Liver (tissue), 8 donors: ENCODE measurements at regions not wholly inside any gene's neighbourhood (a gene's known extent, or its start where the extent isn't known, plus 50 kb on each side); places are given as distances from the start of the nearest gene placed in this dataset.

Source experiments
- DNase-seq: peaks from one replicate; pipeline ENCODE4 v3.0.0-alpha.2; 2017; ENCODE audit warnings: low spot score
- H3K27ac ChIP-seq, 2 donors: one replicate each; pipeline ENCODE4 v1.7.0; 2013; ENCODE audit warnings: inconsistent platforms in 2 of 2, low read length in 2 of 2, control low read depth in 1 of 2, low read depth in 1 of 2, mild to moderate bottlenecking in 1 of 2
- H3K27me3 ChIP-seq, 4 donors: one replicate each; pipeline versions ENCODE4 v1.6.1 to v1.7.0; 2013; ENCODE audit warnings: low read length in 3 of 4, inconsistent platforms in 1 of 4, mild to moderate bottlenecking in 1 of 4, moderate library complexity in 1 of 4; ENCODE audit not compliant: control insufficient read depth in 4 of 4, insufficient read depth in 4 of 4
- H3K36me3 ChIP-seq, 4 donors: one replicate each; pipeline versions ENCODE4 v1.6.1 to v1.7.0; 2013; ENCODE audit warnings: low read length in 3 of 4, mild to moderate bottlenecking in 3 of 4, low read depth in 1 of 4, moderate library complexity in 1 of 4; ENCODE audit not compliant: control insufficient read depth in 4 of 4, insufficient read depth in 3 of 4
- H3K4me1 ChIP-seq, 4 donors: one replicate each; pipeline versions ENCODE4 v1.6.1 to v1.7.0; 2013; ENCODE audit warnings: low read length in 3 of 4, mild to moderate bottlenecking in 3 of 4, moderate library complexity in 1 of 4; ENCODE audit not compliant: control insufficient read depth in 4 of 4, insufficient read depth in 4 of 4
- H3K4me3 ChIP-seq, 3 donors: one replicate each; pipeline versions ENCODE4 v1.6.1 to v1.7.0; 2013; ENCODE audit warnings: low read length in 3 of 3, control low read depth in 1 of 3, low read depth in 1 of 3, mild to moderate bottlenecking in 1 of 3
- H3K9ac ChIP-seq, 2 donors: one replicate each; pipeline ENCODE4 v1.7.0; 2013; ENCODE audit warnings: low read length in 2 of 2, mild to moderate bottlenecking in 2 of 2, moderate library complexity in 2 of 2, control low read depth in 1 of 2, low read depth in 1 of 2
- H3K9me3 ChIP-seq, 4 donors: one replicate each; pipeline versions ENCODE4 v1.6.1 to v1.7.0; 2013; ENCODE audit warnings: low read length in 3 of 4; ENCODE audit not compliant: control insufficient read depth in 4 of 4
- FOXA1 ChIP-seq: IDR thresholded peaks from 2 replicates; pipeline ENCODE4 v1.6.1; 2016; ENCODE audit warnings: antibody characterized with exemption
- FOXA2 ChIP-seq: IDR thresholded peaks from 2 replicates; pipeline ENCODE4 v1.6.1; 2016; ENCODE audit warnings: antibody characterized with exemption
- GABPA ChIP-seq, 2 donors: IDR thresholded peaks in 1 of 2; conservative IDR thresholded peaks in 1 of 2; 2 replicates each; pipeline ENCODE4 v1.6.1; 2016; ENCODE audit warnings: antibody characterized with exemption in 2 of 2, mild to moderate bottlenecking in 1 of 2, moderate library complexity in 1 of 2
- HNF4A ChIP-seq, 2 donors: conservative IDR thresholded peaks; 2 replicates each; pipeline ENCODE4 v1.6.1; 2016; ENCODE audit warnings: antibody characterized with exemption in 2 of 2, mild to moderate bottlenecking in 2 of 2
- HNF4G ChIP-seq: IDR thresholded peaks from 2 replicates; pipeline ENCODE4 v1.6.1; 2016; ENCODE audit warnings: antibody characterized with exemption
- JUND ChIP-seq, 2 donors: IDR thresholded peaks; 2 replicates each; pipeline ENCODE4 v1.6.1; 2016; ENCODE audit warnings: antibody characterized with exemption in 2 of 2
- RXRA ChIP-seq, 2 donors: IDR thresholded peaks; 2 replicates each; pipeline ENCODE4 v1.6.1; 2017 to 2018; ENCODE audit warnings: antibody characterized with exemption in 2 of 2, mild to moderate bottlenecking in 1 of 2
- SP1 ChIP-seq: IDR thresholded peaks from 2 replicates; pipeline ENCODE4 v1.6.1; 2018; ENCODE audit warnings: antibody characterized with exemption, mild to moderate bottlenecking
- TAF1 ChIP-seq: conservative IDR thresholded peaks from 2 replicates; pipeline ENCODE4 v1.6.1; 2016; ENCODE audit warnings: antibody characterized with exemption, mild to moderate bottlenecking
- YY1 ChIP-seq: IDR thresholded peaks from 2 replicates; pipeline ENCODE4 v1.6.1; 2016; ENCODE audit warnings: antibody characterized with exemption, mild to moderate bottlenecking
- WGBS: extraction: QIAGEN DNeasy Blood & Tissue Kit; methylation state at CpG from one replicate; pipeline ENCODE4 v1.1.7; 2013; 5-methylcytosine and 5-hydroxymethylcytosine counted together
- TF ChIP-seq, protein P1 (sequence below): IDR thresholded peaks from 2 replicates; pipeline ENCODE4 v1.6.1; 2016; ENCODE audit warnings: antibody characterized with exemption
- TF ChIP-seq, protein P2 (sequence below): IDR thresholded peaks from 2 replicates; pipeline ENCODE4 v1.6.1; 2016; ENCODE audit warnings: antibody characterized with exemption, mild to moderate bottlenecking
- TF ChIP-seq, protein P3 (sequence below): fragments of 150-350 bp; IDR thresholded peaks from 2 replicates; pipeline ENCODE4 v1.5.1; 2017; ENCODE audit warnings: improper control_type of control experiment, low read depth, low read length; ENCODE audit not compliant: missing input control
- TF ChIP-seq, protein P4 (sequence below): IDR thresholded peaks from 2 replicates; pipeline ENCODE4 v1.6.1; 2016; ENCODE audit warnings: antibody characterized with exemption
- donor health status: healthy.
- donor health status: healthy.
- donor health status: healthy.
- donor health status: healthy.
- donor health status: healthy.

DNA sequence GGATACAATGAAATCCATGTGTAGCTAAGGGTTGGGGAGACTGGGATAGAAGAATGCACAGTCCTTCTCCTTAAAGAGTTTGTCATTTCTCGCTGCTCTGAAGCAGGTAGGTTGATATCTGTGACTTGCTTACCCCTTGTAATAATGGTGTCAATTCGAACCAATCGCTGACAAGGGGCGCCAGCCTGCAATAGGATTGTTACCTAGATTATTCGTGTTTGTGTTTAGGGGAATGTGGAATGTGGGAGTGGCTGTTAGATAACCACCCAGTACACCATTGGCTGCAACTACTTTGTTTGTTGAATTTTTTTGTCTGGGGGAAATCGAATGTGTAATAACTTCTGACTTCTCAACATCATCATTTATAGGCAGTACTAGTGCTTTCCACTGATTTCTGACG lies 141.6 kb downstream of the LARP7 start:
- Histone ChIP-seq H3K4me3 (no peak overlapping the region), H3K27me3 (no peaks in the 10 kb centered on the region), H3K36me3 (no peaks in the 10 kb centered on the region), H3K27ac (no peak overlapping the region), H3K9ac (no peak overlapping the region), H3K4me1 (no peaks in the 10 kb centered on the region), H3K9me3 (no peaks in the 10 kb centered on the region)
- DNase-seq = no peak
- TF ChIP-seq, protein P1, sequence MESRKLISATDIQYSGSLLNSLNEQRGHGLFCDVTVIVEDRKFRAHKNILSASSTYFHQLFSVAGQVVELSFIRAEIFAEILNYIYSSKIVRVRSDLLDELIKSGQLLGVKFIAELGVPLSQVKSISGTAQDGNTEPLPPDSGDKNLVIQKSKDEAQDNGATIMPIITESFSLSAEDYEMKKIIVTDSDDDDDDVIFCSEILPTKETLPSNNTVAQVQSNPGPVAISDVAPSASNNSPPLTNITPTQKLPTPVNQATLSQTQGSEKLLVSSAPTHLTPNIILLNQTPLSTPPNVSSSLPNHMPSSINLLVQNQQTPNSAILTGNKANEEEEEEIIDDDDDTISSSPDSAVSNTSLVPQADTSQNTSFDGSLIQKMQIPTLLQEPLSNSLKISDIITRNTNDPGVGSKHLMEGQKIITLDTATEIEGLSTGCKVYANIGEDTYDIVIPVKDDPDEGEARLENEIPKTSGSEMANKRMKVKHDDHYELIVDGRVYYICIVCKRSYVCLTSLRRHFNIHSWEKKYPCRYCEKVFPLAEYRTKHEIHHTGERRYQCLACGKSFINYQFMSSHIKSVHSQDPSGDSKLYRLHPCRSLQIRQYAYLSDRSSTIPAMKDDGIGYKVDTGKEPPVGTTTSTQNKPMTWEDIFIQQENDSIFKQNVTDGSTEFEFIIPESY = no peak
- TF ChIP-seq, protein P2, sequence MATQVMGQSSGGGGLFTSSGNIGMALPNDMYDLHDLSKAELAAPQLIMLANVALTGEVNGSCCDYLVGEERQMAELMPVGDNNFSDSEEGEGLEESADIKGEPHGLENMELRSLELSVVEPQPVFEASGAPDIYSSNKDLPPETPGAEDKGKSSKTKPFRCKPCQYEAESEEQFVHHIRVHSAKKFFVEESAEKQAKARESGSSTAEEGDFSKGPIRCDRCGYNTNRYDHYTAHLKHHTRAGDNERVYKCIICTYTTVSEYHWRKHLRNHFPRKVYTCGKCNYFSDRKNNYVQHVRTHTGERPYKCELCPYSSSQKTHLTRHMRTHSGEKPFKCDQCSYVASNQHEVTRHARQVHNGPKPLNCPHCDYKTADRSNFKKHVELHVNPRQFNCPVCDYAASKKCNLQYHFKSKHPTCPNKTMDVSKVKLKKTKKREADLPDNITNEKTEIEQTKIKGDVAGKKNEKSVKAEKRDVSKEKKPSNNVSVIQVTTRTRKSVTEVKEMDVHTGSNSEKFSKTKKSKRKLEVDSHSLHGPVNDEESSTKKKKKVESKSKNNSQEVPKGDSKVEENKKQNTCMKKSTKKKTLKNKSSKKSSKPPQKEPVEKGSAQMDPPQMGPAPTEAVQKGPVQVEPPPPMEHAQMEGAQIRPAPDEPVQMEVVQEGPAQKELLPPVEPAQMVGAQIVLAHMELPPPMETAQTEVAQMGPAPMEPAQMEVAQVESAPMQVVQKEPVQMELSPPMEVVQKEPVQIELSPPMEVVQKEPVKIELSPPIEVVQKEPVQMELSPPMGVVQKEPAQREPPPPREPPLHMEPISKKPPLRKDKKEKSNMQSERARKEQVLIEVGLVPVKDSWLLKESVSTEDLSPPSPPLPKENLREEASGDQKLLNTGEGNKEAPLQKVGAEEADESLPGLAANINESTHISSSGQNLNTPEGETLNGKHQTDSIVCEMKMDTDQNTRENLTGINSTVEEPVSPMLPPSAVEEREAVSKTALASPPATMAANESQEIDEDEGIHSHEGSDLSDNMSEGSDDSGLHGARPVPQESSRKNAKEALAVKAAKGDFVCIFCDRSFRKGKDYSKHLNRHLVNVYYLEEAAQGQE = no peak
- TF ChIP-seq, protein P3, sequence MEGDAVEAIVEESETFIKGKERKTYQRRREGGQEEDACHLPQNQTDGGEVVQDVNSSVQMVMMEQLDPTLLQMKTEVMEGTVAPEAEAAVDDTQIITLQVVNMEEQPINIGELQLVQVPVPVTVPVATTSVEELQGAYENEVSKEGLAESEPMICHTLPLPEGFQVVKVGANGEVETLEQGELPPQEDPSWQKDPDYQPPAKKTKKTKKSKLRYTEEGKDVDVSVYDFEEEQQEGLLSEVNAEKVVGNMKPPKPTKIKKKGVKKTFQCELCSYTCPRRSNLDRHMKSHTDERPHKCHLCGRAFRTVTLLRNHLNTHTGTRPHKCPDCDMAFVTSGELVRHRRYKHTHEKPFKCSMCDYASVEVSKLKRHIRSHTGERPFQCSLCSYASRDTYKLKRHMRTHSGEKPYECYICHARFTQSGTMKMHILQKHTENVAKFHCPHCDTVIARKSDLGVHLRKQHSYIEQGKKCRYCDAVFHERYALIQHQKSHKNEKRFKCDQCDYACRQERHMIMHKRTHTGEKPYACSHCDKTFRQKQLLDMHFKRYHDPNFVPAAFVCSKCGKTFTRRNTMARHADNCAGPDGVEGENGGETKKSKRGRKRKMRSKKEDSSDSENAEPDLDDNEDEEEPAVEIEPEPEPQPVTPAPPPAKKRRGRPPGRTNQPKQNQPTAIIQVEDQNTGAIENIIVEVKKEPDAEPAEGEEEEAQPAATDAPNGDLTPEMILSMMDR = no peak
- 77% methylated on average over 7 of the region's 7 CpGs for WGBS

DNA sequence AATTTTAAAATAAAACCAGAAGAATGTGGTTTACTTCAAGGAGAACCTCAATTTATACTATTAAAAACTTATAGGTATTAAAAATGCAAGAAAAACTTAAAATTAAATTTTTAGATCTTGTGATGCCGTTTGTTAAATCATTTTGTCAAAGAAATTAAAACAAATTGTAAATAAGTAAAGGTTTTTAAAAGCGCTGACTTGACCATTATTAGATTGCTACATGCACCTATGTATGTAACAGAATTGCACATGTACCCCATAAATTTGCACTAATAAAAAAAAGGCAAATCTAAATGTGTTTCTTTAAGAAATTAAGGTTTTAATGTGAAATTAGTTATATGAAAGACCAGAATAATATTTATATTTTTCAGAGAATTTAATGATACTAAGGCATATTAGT lies 156.1 kb downstream of the LARP7 start:
- no peak overlapping the region for H3K4me3 ChIP-seq
- no peak overlapping the region for H3K9ac ChIP-seq
- 50% methylated on average over 2 of the region's 2 CpGs for WGBS
- H3K27me3 ChIP-seq = no peaks in the 10 kb centered on the region
- no peaks in the 10 kb centered on the region for H3K36me3 ChIP-seq
- no peaks in the 10 kb centered on the region for H3K4me1 ChIP-seq
- no peak for TF ChIP-seq RXRA (IDR thresholded peaks at IDR 0.05)
- TF ChIP-seq SP1 = no peak
- TF ChIP-seq HNF4G = no peak
- no peak for TF ChIP-seq GABPA (IDR thresholded peaks at IDR 0.05 in 1 of 2, conservative IDR thresholded peaks at IDR 0.05 in 1 of 2)
- TF ChIP-seq HNF4A (conservative IDR thresholded peaks at IDR 0.05) = no peak
- TF ChIP-seq, protein P4, sequence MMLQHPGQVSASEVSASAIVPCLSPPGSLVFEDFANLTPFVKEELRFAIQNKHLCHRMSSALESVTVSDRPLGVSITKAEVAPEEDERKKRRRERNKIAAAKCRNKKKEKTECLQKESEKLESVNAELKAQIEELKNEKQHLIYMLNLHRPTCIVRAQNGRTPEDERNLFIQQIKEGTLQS = no peak
- TF ChIP-seq FOXA2 = no peak
- no peak for TF ChIP-seq TAF1
- TF ChIP-seq, protein P1 = no peak
- TF ChIP-seq, protein P3 = no peak
- TF ChIP-seq YY1 = no peak
- TF ChIP-seq, protein P2 = no peak
- no peak for TF ChIP-seq FOXA1
- TF ChIP-seq JUND (IDR thresholded peaks at IDR 0.05) = no peak
- no peak overlapping the region for H3K27ac ChIP-seq
- no peak for DNase-seq
- H3K9me3 ChIP-seq = no peaks in the 10 kb centered on the region
